Fibroblast of skin of scalp (primary cell): ENCODE measurements at regions not wholly inside any gene's neighbourhood (a gene's known extent, or its start where the extent isn't known, plus 50 kb on each side); places are given as distances from the start of the nearest gene placed in this dataset.
"Not testable (repeated sequence)": the region's sequence is repeated elsewhere in the genome, so short reads cannot be mapped to it uniquely, and the experiment has no call there.

Source experiments
- DNase-seq: peaks from one replicate; pipeline ENCODE4 v3.0.0-alpha.2; 2013

GRCh38 chr6:137933696-137934095 lies 66.6 kb downstream of the TNFAIP3 start:
- DNase-seq = peak; percentile 50

- DNase-seq = no peak
Observed at GRCh38 chr6:137936798-137937197, 69.7 kb downstream of the TNFAIP3 start.

GRCh38 chr6:137937834-137938233 lies 70.8 kb downstream of the TNFAIP3 start:
- DNase-seq = no peak

GRCh38 chr6:137938770-137939379 lies 71.8 kb downstream of the TNFAIP3 start:
- no peak for DNase-seq

- DNase-seq = no peak
Observed at GRCh38 chr6:137941995-137942394, 74.9 kb downstream of the TNFAIP3 start.

GRCh38 chr6:137942736-137943135 lies 75.7 kb downstream of the TNFAIP3 start:
- DNase-seq = no peak

- not testable (repeated sequence) for DNase-seq
Observed at GRCh38 chr6:137944381-137944780, 77.3 kb downstream of the TNFAIP3 start.

GRCh38 chr6:137944793-137945498 lies 77.9 kb downstream of the TNFAIP3 start:
- DNase-seq = peak; percentile 58

- no peak for DNase-seq
Observed at GRCh38 chr6:137949686-137950390, 82.8 kb downstream of the TNFAIP3 start.

GRCh38 chr6:137950581-137950980 lies 83.5 kb downstream of the TNFAIP3 start:
- DNase-seq = no peak

GRCh38 chr6:137951064-137951597 lies 84.1 kb downstream of the TNFAIP3 start:
- no peak for DNase-seq

GRCh38 chr6:137952247-137952646 lies 85.2 kb downstream of the TNFAIP3 start:
- DNase-seq = no peak

- DNase-seq = peak; percentile 63
Observed at GRCh38 chr6:137953761-137954160, 86.7 kb downstream of the TNFAIP3 start.

- DNase-seq = no peak
Observed at GRCh38 chr6:137954253-137954652, 87.2 kb downstream of the TNFAIP3 start.

- DNase-seq = no peak
Observed at GRCh38 chr6:137956098-137956488, 89.0 kb downstream of the TNFAIP3 start.

GRCh38 chr6:137957471-137957870 lies 90.4 kb downstream of the TNFAIP3 start:
- no peak for DNase-seq

GRCh38 chr6:137958811-137959565 lies 91.9 kb downstream of the TNFAIP3 start:
- no peak for DNase-seq

- DNase-seq = no peak
Observed at GRCh38 chr6:137962725-137963124, 95.7 kb downstream of the TNFAIP3 start.

GRCh38 chr6:137964876-137965275 lies 97.8 kb downstream of the TNFAIP3 start:
- no peak for DNase-seq

GRCh38 chr6:137967689-137968454 lies 100.8 kb downstream of the TNFAIP3 start:
- peak; percentile 51 for DNase-seq

- no peak for DNase-seq
Observed at GRCh38 chr6:137968455-137968804, 101.4 kb downstream of the TNFAIP3 start.

- no peak for DNase-seq
Observed at GRCh38 chr6:137968901-137969300, 101.8 kb downstream of the TNFAIP3 start.
